HG03025 (cell line): ENCODE measurements at regions not wholly inside any gene's neighbourhood (a gene's known extent, or its start where the extent isn't known, plus 50 kb on each side); places are given as distances from the start of the nearest gene placed in this dataset.

ENCODE experiments used
- ATAC-seq: cut with Tn5 transposase; IDR thresholded peaks from one replicate; pipeline ENCODE4 v1.9.1; 2021; ENCODE audit warnings: mild to moderate bottlenecking, moderate library complexity; ENCODE audit not compliant: unreplicated experiment, low FRiP score

GRCh38 chr14:44163946-44164345, 343.1 kb downstream of the FSCB start:
- no peak for ATAC-seq

- no peak for ATAC-seq
Measured at GRCh38 chr14:44162197-44162596, 344.9 kb downstream of the FSCB start.

- no peak for ATAC-seq
Measured at GRCh38 chr14:44154874-44155273, 352.2 kb downstream of the FSCB start.

- no peak for ATAC-seq
Measured at GRCh38 chr14:44154446-44154845, 352.6 kb downstream of the FSCB start.

- ATAC-seq: no peak
Measured at GRCh38 chr14:44151130-44151820, 355.8 kb downstream of the FSCB start.

- no peak for ATAC-seq
Measured at GRCh38 chr14:44149597-44149996, 357.5 kb downstream of the FSCB start.

- ATAC-seq: no peak
Measured at GRCh38 chr14:44142006-44142405, 365.1 kb downstream of the FSCB start.

GRCh38 chr14:44135972-44136371, 371.1 kb downstream of the FSCB start:
- ATAC-seq: no peak

- no peak for ATAC-seq
Measured at GRCh38 chr14:44131861-44132260, 375.2 kb downstream of the FSCB start.

GRCh38 chr14:44113769-44114730, 393.0 kb downstream of the FSCB start:
- ATAC-seq: no peak

- no peak for ATAC-seq
Measured at GRCh38 chr14:44112774-44113460, 394.2 kb downstream of the FSCB start.

- no peak for ATAC-seq
Measured at GRCh38 chr14:44109036-44109435, 398.0 kb downstream of the FSCB start.

GRCh38 chr14:44108601-44109000, 398.5 kb downstream of the FSCB start:
- ATAC-seq: no peak

- no peak for ATAC-seq
Measured at GRCh38 chr14:44107156-44107555, 399.9 kb downstream of the FSCB start.

- ATAC-seq: no peak
Measured at GRCh38 chr14:44099743-44100488, 407.2 kb downstream of the FSCB start.

- no peak for ATAC-seq
Measured at GRCh38 chr14:44081146-44081545, 425.9 kb downstream of the FSCB start.

GRCh38 chr14:44070046-44070445, 437.0 kb downstream of the FSCB start:
- ATAC-seq: no peak

- no peak for ATAC-seq
Measured at GRCh38 chr14:44053422-44053821, 453.7 kb downstream of the FSCB start.

GRCh38 chr14:44041700-44042099, 465.4 kb downstream of the FSCB start:
- no peak for ATAC-seq

GRCh38 chr14:44040561-44040960, 466.5 kb downstream of the FSCB start:
- ATAC-seq: no peak
